ENCODE measurements at regions not wholly inside any gene's neighbourhood (a gene's known extent, or its start where the extent isn't known, plus 50 kb on each side); places are given as distances from the start of the nearest gene placed in this dataset.
"Not testable (repeated sequence)": the region's sequence is repeated elsewhere in the genome, so short reads cannot be mapped to it uniquely, and the experiment has no call there.

DNA sequence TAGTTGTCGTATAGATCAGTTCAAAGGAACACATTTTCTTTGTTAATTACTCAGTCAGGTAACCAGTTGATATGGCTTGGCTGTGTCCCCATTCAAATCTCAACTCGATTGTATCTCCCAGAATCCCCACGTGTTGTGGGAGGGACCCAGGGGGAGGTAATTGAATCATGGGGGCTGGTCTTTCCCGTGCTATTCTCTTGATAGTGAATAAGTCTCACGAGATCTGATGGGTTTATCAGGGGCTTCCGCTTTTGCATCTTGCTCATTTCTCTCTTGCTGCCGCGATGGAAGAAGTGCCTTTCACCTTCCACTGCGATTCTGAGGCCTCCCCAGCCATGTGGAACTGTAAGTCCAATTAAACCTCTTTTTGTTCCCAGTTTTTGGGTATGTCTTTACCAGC lies 58.2 kb upstream of the RALGPS2 start:
- not testable (repeated sequence) for TF ChIP-seq POLR2A (IDR thresholded peaks at IDR 0.05)
- TF ChIP-seq, protein P1, sequence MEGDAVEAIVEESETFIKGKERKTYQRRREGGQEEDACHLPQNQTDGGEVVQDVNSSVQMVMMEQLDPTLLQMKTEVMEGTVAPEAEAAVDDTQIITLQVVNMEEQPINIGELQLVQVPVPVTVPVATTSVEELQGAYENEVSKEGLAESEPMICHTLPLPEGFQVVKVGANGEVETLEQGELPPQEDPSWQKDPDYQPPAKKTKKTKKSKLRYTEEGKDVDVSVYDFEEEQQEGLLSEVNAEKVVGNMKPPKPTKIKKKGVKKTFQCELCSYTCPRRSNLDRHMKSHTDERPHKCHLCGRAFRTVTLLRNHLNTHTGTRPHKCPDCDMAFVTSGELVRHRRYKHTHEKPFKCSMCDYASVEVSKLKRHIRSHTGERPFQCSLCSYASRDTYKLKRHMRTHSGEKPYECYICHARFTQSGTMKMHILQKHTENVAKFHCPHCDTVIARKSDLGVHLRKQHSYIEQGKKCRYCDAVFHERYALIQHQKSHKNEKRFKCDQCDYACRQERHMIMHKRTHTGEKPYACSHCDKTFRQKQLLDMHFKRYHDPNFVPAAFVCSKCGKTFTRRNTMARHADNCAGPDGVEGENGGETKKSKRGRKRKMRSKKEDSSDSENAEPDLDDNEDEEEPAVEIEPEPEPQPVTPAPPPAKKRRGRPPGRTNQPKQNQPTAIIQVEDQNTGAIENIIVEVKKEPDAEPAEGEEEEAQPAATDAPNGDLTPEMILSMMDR (IDR thresholded peaks at IDR 0.05), result not testable (repeated sequence)

Measured in testis (tissue), 2 donors.